Caco-2 (cell line): ENCODE measurements at regions not wholly inside any gene's neighbourhood (a gene's known extent, or its start where the extent isn't known, plus 50 kb on each side); places are given as distances from the start of the nearest gene placed in this dataset.
A peak's percentile ranks its signal among the peaks of the same experiment; 100 is the strongest.

ENCODE experiments used
- BruUV-seq: library from RNA; stranded (reverse); fragments of 400-500 nt; replicated peaks from 2 replicates; lab custom pipeline; 2021; lab: Mats Ljungman, UMichigan
- CTCF ChIA-PET: fragments of 300-600 bp; sonication (Branson Sonifier 250); formaldehyde crosslinking; loops from one replicate; lab custom pipeline; 2022; ENCODE audit warnings: antibody characterized with exemption; lab: Charles Lee
- POLR2A ChIA-PET: fragments of 300-600 bp; sonication (Branson Sonifier 250); formaldehyde crosslinking; loops from one replicate; lab custom pipeline; 2022; ENCODE audit warnings: antibody characterized with exemption; lab: Charles Lee
- DNase-seq, 2 experiments: peaks; one replicate each; pipeline versions ENCODE4 v3.0.0 to v3.0.0-alpha.2; 2020 to 2022
- H3K27me3 ChIP-seq: replicated peaks from 2 replicates; pipeline ENCODE4 v1.6.0; 2011; ENCODE audit warnings: low read length; ENCODE audit not compliant: control insufficient read depth, insufficient read depth
- H3K36me3 ChIP-seq: 2 replicates; pipeline ENCODE4 v1.5.1; 2011; ENCODE audit warnings: low read length; ENCODE audit not compliant: control insufficient read depth, insufficient read depth
- H3K4me1 ChIP-seq: fragments of 250-450 bp; sonication (Bioruptor Pico); 2 replicates; pipeline ENCODE4 v1.5.1; 2020; ENCODE audit warnings: mild to moderate bottlenecking
- H3K4me3 ChIP-seq: 2 replicates; pipeline ENCODE4 v1.5.1; 2011; ENCODE audit warnings: low read depth, mild to moderate bottlenecking, control low read depth, low read length
- H3K9me3 ChIP-seq: fragments of 250-450 bp; sonication (Bioruptor Pico); 2 replicates; pipeline ENCODE4 v1.5.1; 2020; ENCODE audit warnings: mild to moderate bottlenecking, moderate library complexity
- H3K27ac Mint-ChIP-seq: one replicate; pipeline ENCODE4 v1.8.0; 2022; ENCODE audit warnings: mixed read lengths; ENCODE audit not compliant: unreplicated experiment
- H3K27me3 Mint-ChIP-seq: one replicate; pipeline ENCODE4 v1.8.0; 2022; ENCODE audit warnings: mixed read lengths; ENCODE audit not compliant: insufficient read depth, unreplicated experiment
- H3K36me3 Mint-ChIP-seq: one replicate; pipeline ENCODE4 v1.8.0; 2022; ENCODE audit warnings: mild to moderate bottlenecking, mixed read lengths; ENCODE audit not compliant: insufficient read depth, unreplicated experiment
- H3K4me1 Mint-ChIP-seq: one replicate; pipeline ENCODE4 v1.8.0; 2022; ENCODE audit warnings: low read depth, mixed read lengths; ENCODE audit not compliant: unreplicated experiment
- H3K4me3 Mint-ChIP-seq: one replicate; pipeline ENCODE4 v1.8.0; 2022; ENCODE audit warnings: mild to moderate bottlenecking, moderate library complexity, mixed read lengths; ENCODE audit not compliant: unreplicated experiment
- H3K9me3 Mint-ChIP-seq: one replicate; pipeline ENCODE4 v1.8.0; 2022; ENCODE audit warnings: mixed read lengths; ENCODE audit not compliant: unreplicated experiment
- intact Hi-C: fragments of 100-400 bp; cut with micrococcal nuclease; formaldehyde crosslinking; loops from one replicate; pipeline ENCODE4 v1.10.0; 2022; ENCODE audit not compliant: unreplicated experiment
- TF ChIP-seq, protein P1 (sequence below), 2 experiments: fragments of 200-600 bp in 1 of 2; IDR thresholded peaks; 1 replicate in 1 of 2; 2 replicates in 1 of 2; pipeline versions ENCODE4 v1.5.1 to v1.8.0; 2011 to 2022; ENCODE audit warnings: antibody characterized with exemption in 1 of 2, control low read depth in 1 of 2, inconsistent platforms in 1 of 2, low read depth in 1 of 2, low read length in 1 of 2, mild to moderate bottlenecking in 1 of 2, moderate library complexity in 1 of 2; ENCODE audit not compliant: insufficient read depth in 1 of 2, severe bottlenecking in 1 of 2, unreplicated experiment in 1 of 2

DNA sequence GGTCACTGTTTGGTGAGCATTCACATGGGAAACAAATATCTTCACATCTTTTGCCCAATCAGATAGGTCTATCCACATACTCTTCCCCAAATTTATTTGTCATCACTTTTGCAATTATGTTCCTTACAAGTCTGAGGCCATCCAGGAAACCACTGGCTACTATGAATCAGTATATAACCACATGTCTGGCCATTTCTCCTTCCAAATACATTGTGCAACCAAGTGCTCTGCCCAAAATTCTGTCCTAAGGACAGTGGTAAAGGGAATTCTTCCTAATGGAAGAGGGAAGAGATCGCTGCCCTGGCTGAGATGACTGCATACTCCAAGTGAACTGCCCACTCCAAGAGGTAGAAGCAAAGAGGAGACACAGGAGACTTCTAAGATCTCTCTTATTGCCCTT lies 148.9 kb upstream of the MAX start:
- POLR2A ChIA-PET = no interaction called here

DNA sequence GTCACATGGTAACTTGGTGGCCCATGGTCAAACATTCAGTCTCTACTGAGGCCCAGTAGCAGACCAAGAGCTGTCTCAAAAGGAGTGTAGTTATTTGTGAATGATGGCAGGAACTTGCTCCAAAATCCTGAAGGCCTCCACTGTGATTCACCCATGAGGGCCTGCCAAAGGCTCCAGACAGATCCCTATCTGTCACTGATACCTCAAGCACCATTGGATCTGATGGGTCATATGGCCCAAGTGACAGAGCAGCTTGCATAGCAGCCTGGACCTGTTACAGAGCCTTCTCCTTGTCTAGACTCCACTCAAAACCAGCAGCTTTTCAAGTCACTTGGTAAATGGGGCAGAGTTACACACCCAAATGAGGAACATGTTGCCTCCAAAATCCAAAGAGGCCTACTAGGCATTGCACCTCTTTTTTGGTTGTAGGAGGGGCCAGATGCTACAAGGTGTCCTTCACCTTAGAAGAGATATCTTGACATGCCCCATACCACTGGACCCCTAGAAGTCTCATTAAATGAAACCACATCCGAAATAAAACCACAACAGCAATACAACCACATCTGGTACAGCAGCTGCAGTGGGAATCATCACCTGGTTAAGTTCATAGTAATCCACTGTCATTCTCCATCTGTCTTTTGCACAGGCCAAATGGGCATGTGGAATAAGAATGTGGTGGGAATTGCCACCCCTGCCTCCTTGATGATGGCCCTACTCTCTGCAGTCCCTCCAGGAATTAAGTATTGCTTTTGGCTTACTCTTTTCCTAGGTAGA lies 150.4 kb upstream of the MAX start:
- peaks cover 45% of the 10 kb centered on the region for H3K4me1 ChIP-seq
- Mint-ChIP-seq H3K36me3 (peaks cover 20% of the 10 kb centered on the region), H3K4me3 (no peak overlapping the region), H3K9me3 (peaks cover 13% of the 10 kb centered on the region), H3K27ac (peak overlapping the region; percentile 49), H3K27me3 (no peaks in the 10 kb centered on the region), H3K4me1 (peaks cover 34% of the 10 kb centered on the region)
- no peaks in the 10 kb centered on the region for H3K36me3 ChIP-seq
- ChIA-PET POLR2A (no interaction called here), CTCF (interaction anchor here (0.6 kb wide), 1 partner anchor 19 kb away, joined by 6 read pairs; no protein-coding TSS in a partner anchor)
- H3K9me3 ChIP-seq = peaks cover 9% of the 10 kb centered on the region
- H3K4me3 ChIP-seq = no peak overlapping the region
- TF ChIP-seq, protein P1, sequence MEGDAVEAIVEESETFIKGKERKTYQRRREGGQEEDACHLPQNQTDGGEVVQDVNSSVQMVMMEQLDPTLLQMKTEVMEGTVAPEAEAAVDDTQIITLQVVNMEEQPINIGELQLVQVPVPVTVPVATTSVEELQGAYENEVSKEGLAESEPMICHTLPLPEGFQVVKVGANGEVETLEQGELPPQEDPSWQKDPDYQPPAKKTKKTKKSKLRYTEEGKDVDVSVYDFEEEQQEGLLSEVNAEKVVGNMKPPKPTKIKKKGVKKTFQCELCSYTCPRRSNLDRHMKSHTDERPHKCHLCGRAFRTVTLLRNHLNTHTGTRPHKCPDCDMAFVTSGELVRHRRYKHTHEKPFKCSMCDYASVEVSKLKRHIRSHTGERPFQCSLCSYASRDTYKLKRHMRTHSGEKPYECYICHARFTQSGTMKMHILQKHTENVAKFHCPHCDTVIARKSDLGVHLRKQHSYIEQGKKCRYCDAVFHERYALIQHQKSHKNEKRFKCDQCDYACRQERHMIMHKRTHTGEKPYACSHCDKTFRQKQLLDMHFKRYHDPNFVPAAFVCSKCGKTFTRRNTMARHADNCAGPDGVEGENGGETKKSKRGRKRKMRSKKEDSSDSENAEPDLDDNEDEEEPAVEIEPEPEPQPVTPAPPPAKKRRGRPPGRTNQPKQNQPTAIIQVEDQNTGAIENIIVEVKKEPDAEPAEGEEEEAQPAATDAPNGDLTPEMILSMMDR (IDR thresholded peaks at IDR 0.05; ENCODE audit: insufficient read depth in 1 of 2, low read depth in 1 of 2, low read length in 1 of 2, severe bottlenecking in 1 of 2, unreplicated experiment in 1 of 2) = no peak
- H3K27me3 ChIP-seq = no peaks in the 10 kb centered on the region
- no TSS peak for BruUV-seq
- no peak for DNase-seq
- intact Hi-C loops = no loop called here

More for the DNA sequence above, 148.9 kb upstream of the MAX start:
- no peak overlapping the region for H3K4me3 Mint-ChIP-seq
- no peaks in the 10 kb centered on the region for H3K36me3 ChIP-seq
- no peaks in the 10 kb centered on the region for H3K27me3 ChIP-seq
- H3K4me1 ChIP-seq = peaks cover 31% of the 10 kb centered on the region
- H3K4me3 ChIP-seq = no peak overlapping the region
- peaks cover 28% of the 10 kb centered on the region for H3K4me1 Mint-ChIP-seq
- CTCF ChIA-PET = no interaction called here
- intact Hi-C loops = no loop called here
- BruUV-seq = no TSS peak
- H3K9me3 ChIP-seq = peaks cover 9% of the 10 kb centered on the region
- TF ChIP-seq, protein P1 (IDR thresholded peaks at IDR 0.05; ENCODE audit: insufficient read depth in 1 of 2, low read depth in 1 of 2, low read length in 1 of 2, severe bottlenecking in 1 of 2, unreplicated experiment in 1 of 2) = no peak
- no peak overlapping the region for H3K27ac Mint-ChIP-seq
- H3K27me3 Mint-ChIP-seq = no peaks in the 10 kb centered on the region
- DNase-seq = no peak
- H3K36me3 Mint-ChIP-seq = peaks cover 14% of the 10 kb centered on the region
- peaks cover 15% of the 10 kb centered on the region for H3K9me3 Mint-ChIP-seq

DNA sequence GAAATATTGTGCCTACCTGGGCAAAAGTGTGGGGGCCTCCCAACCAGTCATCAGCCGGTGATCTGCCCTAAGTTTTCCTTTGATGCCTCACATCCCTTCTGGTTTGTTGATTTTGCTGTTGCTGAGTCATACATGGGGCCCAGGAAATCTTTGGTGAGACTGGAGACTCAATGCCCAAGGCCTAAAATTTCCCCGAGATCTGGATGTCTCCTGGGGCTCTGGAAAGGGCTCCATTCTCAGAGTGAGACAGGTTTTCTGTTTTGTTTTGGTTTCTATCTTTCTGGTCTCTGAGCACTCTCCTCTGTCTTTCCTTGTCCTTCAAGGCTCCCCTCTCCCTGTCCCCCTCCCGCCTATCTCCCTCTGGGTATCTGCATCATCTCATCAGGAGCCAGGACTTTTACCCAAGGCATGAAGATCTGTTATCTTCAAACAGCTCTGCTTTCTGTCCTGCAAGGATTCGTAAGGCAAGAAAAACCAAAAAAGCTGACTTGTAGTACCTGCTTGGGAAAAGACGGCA lies 152.8 kb upstream of the MAX start:
- Mint-ChIP-seq H3K36me3 (peaks cover 26% of the 10 kb centered on the region), H3K27me3 (no peaks in the 10 kb centered on the region), H3K4me3 (peak overlapping the region; percentile 65), H3K9me3 (peaks cover 22% of the 10 kb centered on the region), H3K27ac (peak overlapping the region; percentile 90), H3K4me1 (peaks cover 37% of the 10 kb centered on the region)
- ChIA-PET POLR2A (interaction anchor here (1.8 kb wide), 2 partner anchors 28 to 157 kb away, joined by 11 to 15 read pairs; partner anchors contain the start of gene FUT8), CTCF (interaction anchor here (0.5 to 2.3 kb wide), 7 partner anchors 16 to 160 kb away, joined by 5 to 26 read pairs (median 10); partner anchors contain the start of gene FUT8)
- peak; percentile 69 to 81 for DNase-seq
- Histone ChIP-seq H3K27me3 (no peaks in the 10 kb centered on the region), H3K36me3 (no peaks in the 10 kb centered on the region), H3K9me3 (peaks cover 24% of the 10 kb centered on the region), H3K4me1 (peaks cover 58% of the 10 kb centered on the region), H3K4me3 (no peak overlapping the region)
- BruUV-seq = TSS peak; percentile 83
- TF ChIP-seq, protein P1 (IDR thresholded peaks at IDR 0.05; ENCODE audit: insufficient read depth in 1 of 2, low read depth in 1 of 2, low read length in 1 of 2, severe bottlenecking in 1 of 2, unreplicated experiment in 1 of 2) = no peak
- intact Hi-C loops = loop anchor here (1.0 to 2.0 kb wide), 4 partner anchors 11 to 48 kb away; no protein-coding TSS in a partner anchor
